ENCODE measurements at regions not wholly inside any gene's neighbourhood (a gene's known extent, or its start where the extent isn't known, plus 50 kb on each side); places are given as distances from the start of the nearest gene placed in this dataset.

- no peaks in the 10 kb centered on the region for H3K9me3 ChIP-seq (ENCODE audit: low read length)
- no peaks in the 10 kb centered on the region for H3K36me3 ChIP-seq (ENCODE audit: insufficient read depth, low read length)
- H2AFZ ChIP-seq (ENCODE audit: low read length): no peak overlapping the region
- TF ChIP-seq CTCF (IDR thresholded peaks at IDR 0.05; ENCODE audit: low read length) (no peak), EZH2 (IDR thresholded peaks at IDR 0.05; ENCODE audit: borderline replicate concordance, low read length) (no peak)
- H3K27ac ChIP-seq (ENCODE audit: low read depth, low read length, poor library complexity, severe bottlenecking): no peak overlapping the region
- no peaks in the 10 kb centered on the region for H4K20me1 ChIP-seq (ENCODE audit: insufficient read depth, low read length)
- H3F3A ChIP-seq (ENCODE audit: insufficient read depth, low read length): no peaks in the 10 kb centered on the region
- no peaks in the 10 kb centered on the region for H3K4me1 ChIP-seq (ENCODE audit: insufficient read depth, low read length, severe bottlenecking)
- H3K9me2 ChIP-seq (ENCODE audit: low read depth, low read length): no peaks in the 10 kb centered on the region
- H3K9ac ChIP-seq (ENCODE audit: low read length): no peak overlapping the region
- H3K4me3 ChIP-seq (ENCODE audit: low read depth, low read length, poor library complexity, severe bottlenecking): no peak overlapping the region
- H3K4me2 ChIP-seq (ENCODE audit: low read length): no peak overlapping the region
- H3K79me2 ChIP-seq (ENCODE audit: insufficient read depth, low read length): no peaks in the 10 kb centered on the region
- H3K27me3 ChIP-seq (ENCODE audit: insufficient read depth, low read length): no peaks in the 10 kb centered on the region
Observed at GRCh38 chr9:27950382-27950781, 377.1 kb upstream of the C9orf72 start.

GRCh38 chr9:27954858-27955257 lies 381.6 kb upstream of the C9orf72 start:
- no peak overlapping the region for H3K4me2 ChIP-seq (ENCODE audit: low read length)
- no peak overlapping the region for H2AFZ ChIP-seq (ENCODE audit: low read length)
- no peak overlapping the region for H3K9ac ChIP-seq (ENCODE audit: low read length)
- H3K9me3 ChIP-seq (ENCODE audit: low read length): no peaks in the 10 kb centered on the region
- H3F3A ChIP-seq (ENCODE audit: insufficient read depth, low read length): no peaks in the 10 kb centered on the region
- no peaks in the 10 kb centered on the region for H3K79me2 ChIP-seq (ENCODE audit: insufficient read depth, low read length)
- no peaks in the 10 kb centered on the region for H3K4me1 ChIP-seq (ENCODE audit: insufficient read depth, low read length, severe bottlenecking)
- no peaks in the 10 kb centered on the region for H3K27me3 ChIP-seq (ENCODE audit: insufficient read depth, low read length)
- H3K4me3 ChIP-seq (ENCODE audit: low read depth, low read length, poor library complexity, severe bottlenecking): no peak overlapping the region
- no peaks in the 10 kb centered on the region for H3K9me2 ChIP-seq (ENCODE audit: low read depth, low read length)
- no peaks in the 10 kb centered on the region for H4K20me1 ChIP-seq (ENCODE audit: insufficient read depth, low read length)
- H3K36me3 ChIP-seq (ENCODE audit: insufficient read depth, low read length): no peaks in the 10 kb centered on the region
- TF ChIP-seq EZH2 (IDR thresholded peaks at IDR 0.05; ENCODE audit: borderline replicate concordance, low read length) (no peak), CTCF (IDR thresholded peaks at IDR 0.05; ENCODE audit: low read length) (no peak)
- H3K27ac ChIP-seq (ENCODE audit: low read depth, low read length, poor library complexity, severe bottlenecking): no peak overlapping the region

GRCh38 chr9:27963836-27964235 lies 390.6 kb upstream of the C9orf72 start:
- H3K4me2 ChIP-seq (ENCODE audit: low read length): no peak overlapping the region
- H3K4me1 ChIP-seq (ENCODE audit: insufficient read depth, low read length, severe bottlenecking): no peaks in the 10 kb centered on the region
- no peak overlapping the region for H3K9ac ChIP-seq (ENCODE audit: low read length)
- H3K27ac ChIP-seq (ENCODE audit: low read depth, low read length, poor library complexity, severe bottlenecking): no peak overlapping the region
- H3K79me2 ChIP-seq (ENCODE audit: insufficient read depth, low read length): no peaks in the 10 kb centered on the region
- H2AFZ ChIP-seq (ENCODE audit: low read length): no peak overlapping the region
- no peaks in the 10 kb centered on the region for H3K36me3 ChIP-seq (ENCODE audit: insufficient read depth, low read length)
- H3K4me3 ChIP-seq (ENCODE audit: low read depth, low read length, poor library complexity, severe bottlenecking): no peak overlapping the region
- no peaks in the 10 kb centered on the region for H4K20me1 ChIP-seq (ENCODE audit: insufficient read depth, low read length)
- H3K9me2 ChIP-seq (ENCODE audit: low read depth, low read length): no peaks in the 10 kb centered on the region
- no peaks in the 10 kb centered on the region for H3K27me3 ChIP-seq (ENCODE audit: insufficient read depth, low read length)
- no peaks in the 10 kb centered on the region for H3F3A ChIP-seq (ENCODE audit: insufficient read depth, low read length)
- no peak for TF ChIP-seq CTCF (IDR thresholded peaks at IDR 0.05; ENCODE audit: low read length)
- no peak for TF ChIP-seq EZH2 (IDR thresholded peaks at IDR 0.05; ENCODE audit: borderline replicate concordance, low read length)
- no peaks in the 10 kb centered on the region for H3K9me3 ChIP-seq (ENCODE audit: low read length)
